ENCODE measurements at regions not wholly inside any gene's neighbourhood (a gene's known extent, or its start where the extent isn't known, plus 50 kb on each side); places are given as distances from the start of the nearest gene placed in this dataset.

DNA sequence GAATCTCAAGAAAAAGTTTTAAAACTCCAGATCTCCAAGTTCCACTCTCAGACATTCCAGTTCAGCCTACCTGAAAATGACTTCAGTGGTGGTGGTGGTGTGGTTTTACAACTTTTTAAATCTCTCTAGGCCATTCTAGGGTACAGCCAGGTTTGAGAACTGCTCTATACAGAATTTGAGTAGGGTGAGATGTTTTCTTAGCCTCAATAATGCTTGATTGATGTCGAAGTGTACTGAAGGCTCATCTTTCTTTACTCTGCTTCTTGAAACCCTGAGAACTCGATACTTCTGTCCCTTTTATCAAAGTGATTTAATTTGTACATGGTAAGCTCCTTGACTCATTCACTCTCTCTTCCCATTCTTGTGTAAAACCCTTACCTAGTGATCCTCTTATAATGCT lies 143.8 kb downstream of the FAM124B start:
- TF ChIP-seq, protein P1, sequence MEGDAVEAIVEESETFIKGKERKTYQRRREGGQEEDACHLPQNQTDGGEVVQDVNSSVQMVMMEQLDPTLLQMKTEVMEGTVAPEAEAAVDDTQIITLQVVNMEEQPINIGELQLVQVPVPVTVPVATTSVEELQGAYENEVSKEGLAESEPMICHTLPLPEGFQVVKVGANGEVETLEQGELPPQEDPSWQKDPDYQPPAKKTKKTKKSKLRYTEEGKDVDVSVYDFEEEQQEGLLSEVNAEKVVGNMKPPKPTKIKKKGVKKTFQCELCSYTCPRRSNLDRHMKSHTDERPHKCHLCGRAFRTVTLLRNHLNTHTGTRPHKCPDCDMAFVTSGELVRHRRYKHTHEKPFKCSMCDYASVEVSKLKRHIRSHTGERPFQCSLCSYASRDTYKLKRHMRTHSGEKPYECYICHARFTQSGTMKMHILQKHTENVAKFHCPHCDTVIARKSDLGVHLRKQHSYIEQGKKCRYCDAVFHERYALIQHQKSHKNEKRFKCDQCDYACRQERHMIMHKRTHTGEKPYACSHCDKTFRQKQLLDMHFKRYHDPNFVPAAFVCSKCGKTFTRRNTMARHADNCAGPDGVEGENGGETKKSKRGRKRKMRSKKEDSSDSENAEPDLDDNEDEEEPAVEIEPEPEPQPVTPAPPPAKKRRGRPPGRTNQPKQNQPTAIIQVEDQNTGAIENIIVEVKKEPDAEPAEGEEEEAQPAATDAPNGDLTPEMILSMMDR (IDR thresholded peaks at IDR 0.05), result no peak
- Histone ChIP-seq H3K4me1 (no peaks in the 10 kb centered on the region), H3K36me3 (no peaks in the 10 kb centered on the region), H3K27me3 (no peaks in the 10 kb centered on the region), H3K27ac (no peak overlapping the region), H3K4me3 (no peak overlapping the region), H3K9me3 (no peaks in the 10 kb centered on the region)
- intact Hi-C loops (cut with DNase I), result no loop called here
- ATAC-seq (no peak), DNase-seq (no peak)

DNA sequence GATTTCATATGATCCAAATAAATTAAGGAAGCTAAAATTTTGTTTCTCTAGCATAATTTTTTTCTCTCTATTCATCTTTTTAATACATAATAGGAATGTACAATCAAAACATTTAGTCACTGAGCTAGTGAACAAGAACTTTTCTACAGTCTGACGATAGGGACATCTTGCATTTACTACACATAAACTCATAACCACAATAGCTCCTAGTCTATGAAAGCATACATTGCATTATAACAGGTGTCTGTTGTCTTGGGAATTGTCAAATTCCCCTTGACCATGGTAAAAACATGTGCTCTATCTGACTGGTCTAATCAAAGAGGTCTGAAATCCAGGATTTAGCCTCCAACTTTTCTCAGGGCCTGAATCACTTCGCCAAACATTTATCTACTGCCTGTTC lies 144.8 kb downstream of the FAM124B start:
- no peaks in the 10 kb centered on the region for H3K36me3 ChIP-seq
- no peak overlapping the region for H3K27ac ChIP-seq
- no peak overlapping the region for H3K4me3 ChIP-seq
- H3K27me3 ChIP-seq, result no peaks in the 10 kb centered on the region
- H3K9me3 ChIP-seq, result no peaks in the 10 kb centered on the region
- intact Hi-C loops (cut with DNase I), result no loop called here
- ATAC-seq (no peak), DNase-seq (no peak)
- no peaks in the 10 kb centered on the region for H3K4me1 ChIP-seq
- TF ChIP-seq, protein P1 (IDR thresholded peaks at IDR 0.05), result no peak

DNA sequence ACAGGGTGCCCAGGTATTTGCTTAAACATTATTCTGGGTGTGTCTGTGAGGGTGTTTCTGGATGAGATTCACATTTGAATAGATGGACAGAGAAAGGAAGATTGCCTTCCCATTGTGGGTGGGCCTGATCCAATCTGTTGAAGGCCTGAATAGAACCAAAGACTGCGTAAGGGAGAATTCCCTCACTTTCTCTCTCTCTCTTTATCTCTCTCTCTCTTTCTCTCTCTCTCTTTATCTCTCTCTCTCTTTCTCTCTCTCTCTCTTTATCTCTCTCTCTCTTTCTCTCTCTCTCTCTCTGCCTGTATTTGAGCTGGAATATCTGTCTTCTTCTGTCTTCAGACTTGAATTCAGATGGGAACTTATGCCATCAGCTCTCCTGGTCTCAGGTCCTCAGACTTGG lies 148.4 kb downstream of the FAM124B start:
- no peak for DNase-seq
- intact Hi-C loops (cut with DNase I), result no loop called here
- no peaks in the 10 kb centered on the region for H3K36me3 ChIP-seq
- H3K27ac ChIP-seq, result no peak overlapping the region
- TF ChIP-seq, protein P1 (IDR thresholded peaks at IDR 0.05), result no peak
- no peak for ATAC-seq
- no peaks in the 10 kb centered on the region for H3K4me1 ChIP-seq
- H3K27me3 ChIP-seq, result no peaks in the 10 kb centered on the region
- no peak overlapping the region for H3K4me3 ChIP-seq
- H3K9me3 ChIP-seq, result no peaks in the 10 kb centered on the region

DNA sequence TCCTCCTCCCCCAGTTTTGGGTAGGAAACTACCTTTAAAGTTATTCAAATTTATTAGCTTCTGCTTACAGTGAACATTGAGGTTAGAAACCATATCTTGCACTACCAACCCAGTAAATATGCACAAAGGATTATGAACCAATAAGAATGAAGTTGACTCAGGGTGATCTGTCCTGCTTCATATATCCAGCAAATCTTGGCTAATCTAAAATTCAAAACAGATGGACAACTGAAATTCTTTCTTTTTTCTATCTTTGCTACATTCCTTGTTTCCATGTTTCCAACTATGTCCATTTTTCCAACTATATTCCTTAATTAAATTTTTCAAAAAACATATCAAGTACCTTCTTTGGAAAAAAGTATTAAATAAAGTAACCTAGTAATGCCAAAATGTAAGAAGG lies 149.3 kb downstream of the FAM124B start:
- no peaks in the 10 kb centered on the region for H3K27me3 ChIP-seq
- no peak for DNase-seq
- H3K9me3 ChIP-seq, result no peaks in the 10 kb centered on the region
- no peaks in the 10 kb centered on the region for H3K36me3 ChIP-seq
- H3K27ac ChIP-seq, result no peak overlapping the region
- ATAC-seq, result no peak
- intact Hi-C loops (cut with DNase I), result no loop called here
- no peaks in the 10 kb centered on the region for H3K4me1 ChIP-seq
- TF ChIP-seq, protein P1 (IDR thresholded peaks at IDR 0.05), result no peak
- H3K4me3 ChIP-seq, result no peak overlapping the region

DNA sequence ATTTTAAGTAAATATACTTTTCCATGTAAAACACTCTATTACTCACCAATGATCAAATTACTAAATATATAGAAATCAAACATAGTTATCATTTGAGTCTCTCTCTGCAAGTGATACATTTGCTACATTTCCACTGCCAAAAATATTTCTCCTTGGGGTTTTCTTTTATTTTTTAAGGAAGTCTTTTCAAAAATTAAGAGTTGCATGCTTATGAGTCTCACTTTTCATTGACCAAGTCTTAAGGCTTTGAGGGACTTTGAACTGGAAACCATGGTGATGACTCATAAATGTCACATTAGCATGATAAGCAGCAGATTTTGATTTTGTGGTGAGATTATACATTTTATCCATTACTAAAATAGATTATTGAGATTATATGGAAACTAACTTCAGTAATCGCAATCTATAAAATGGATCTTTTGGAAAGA lies 152.9 kb downstream of the FAM124B start:
- no peaks in the 10 kb centered on the region for H3K36me3 ChIP-seq
- no peaks in the 10 kb centered on the region for H3K9me3 ChIP-seq
- intact Hi-C loops (cut with DNase I), result no loop called here

More for the DNA sequence above, 152.9 kb downstream of the FAM124B start:
- TF ChIP-seq, protein P1 (IDR thresholded peaks at IDR 0.05), result no peak
- H3K4me3 ChIP-seq, result no peak overlapping the region
- no peaks in the 10 kb centered on the region for H3K4me1 ChIP-seq
- H3K27me3 ChIP-seq, result no peaks in the 10 kb centered on the region
- no peak overlapping the region for H3K27ac ChIP-seq
- ATAC-seq, result no peak
- DNase-seq, result no peak
